ENCODE measurements at regions not wholly inside any gene's neighbourhood (a gene's known extent, or its start where the extent isn't known, plus 50 kb on each side); places are given as distances from the start of the nearest gene placed in this dataset.

- TF ChIP-seq EP300 (IDR thresholded peaks at IDR 0.05; ENCODE audit: borderline replicate concordance in 1 of 2, low read depth in 1 of 2, low read length in 1 of 2) (no peak), USF2 (IDR thresholded peaks at IDR 0.05; ENCODE audit: borderline replicate concordance, low read depth, low read length) (no peak), CTCF (IDR thresholded peaks at IDR 0.05) (no peak), TCF12 (IDR thresholded peaks at IDR 0.05) (no peak), SMC3 (IDR thresholded peaks at IDR 0.05; ENCODE audit: low read depth, low read length) (no peak), TAF1 (IDR thresholded peaks at IDR 0.05; ENCODE audit: borderline replicate concordance, low read depth, low read length) (no peak), MEF2A (IDR thresholded peaks at IDR 0.05; ENCODE audit: borderline replicate concordance, low read depth) (no peak)
Measured at GRCh38 chr9:90333226-90333625, 309.4 kb downstream of the DIRAS2 start.

All from SK-N-SH (cell line).